ENCODE measurements at regions not wholly inside any gene's neighbourhood (a gene's known extent, or its start where the extent isn't known, plus 50 kb on each side); places are given as distances from the start of the nearest gene placed in this dataset.

- no peak for TF ChIP-seq CTCF (IDR thresholded peaks at IDR 0.05)
- no peak for TF ChIP-seq POLR2A (IDR thresholded peaks at IDR 0.05)
- no peak for TF ChIP-seq POLR2AphosphoS5 (IDR thresholded peaks at IDR 0.05)
- no peak for TF ChIP-seq EP300 (IDR thresholded peaks at IDR 0.05)
These were observed 321.0 kb upstream of the PDGFD start for GRCh38 chr11:104484804-104485554.

All from stomach (tissue), 4 donors.